ENCODE measurements at regions not wholly inside any gene's neighbourhood (a gene's known extent, or its start where the extent isn't known, plus 50 kb on each side); places are given as distances from the start of the nearest gene placed in this dataset.

GRCh38 chr4:148757171-148757570 lies 315.0 kb upstream of the NR3C2 start:
- intact Hi-C loops (cut with DNase I, micrococcal nuclease) = no loop called here
- no peaks in the 10 kb centered on the region for H3K9me3 ChIP-seq
- no peaks in the 10 kb centered on the region for H3K36me3 ChIP-seq (ENCODE audit: low read depth)
- ATAC-seq = no peak
- no peak overlapping the region for H3K4me3 ChIP-seq
- no peaks in the 10 kb centered on the region for H3K4me1 ChIP-seq (ENCODE audit: low read depth)
- TF ChIP-seq CTCF (IDR thresholded peaks at IDR 0.05) = no peak
- DNase-seq = no peak

GRCh38 chr4:148749403-148749802 lies 307.2 kb upstream of the NR3C2 start:
- Histone ChIP-seq H3K4me1 (ENCODE audit: low read depth) (no peaks in the 10 kb centered on the region), H3K9me3 (no peaks in the 10 kb centered on the region), H3K36me3 (ENCODE audit: low read depth) (no peaks in the 10 kb centered on the region), H3K4me3 (no peak overlapping the region)
- intact Hi-C loops (cut with DNase I, micrococcal nuclease) = no loop called here
- ATAC-seq (no peak), DNase-seq (no peak)
- no peak for TF ChIP-seq CTCF (IDR thresholded peaks at IDR 0.05)

- no peaks in the 10 kb centered on the region for H3K36me3 ChIP-seq (ENCODE audit: low read depth)
- DNase-seq (no peak), ATAC-seq (no peak)
- H3K4me1 ChIP-seq (ENCODE audit: low read depth) = no peaks in the 10 kb centered on the region
- intact Hi-C loops (cut with DNase I, micrococcal nuclease) = no loop called here
- no peak overlapping the region for H3K4me3 ChIP-seq
- TF ChIP-seq CTCF (IDR thresholded peaks at IDR 0.05) = no peak
- H3K9me3 ChIP-seq = no peaks in the 10 kb centered on the region
Observed at GRCh38 chr4:148747721-148748268, 305.6 kb upstream of the NR3C2 start.

GRCh38 chr4:148740701-148741100 lies 298.5 kb upstream of the NR3C2 start:
- no peak for TF ChIP-seq CTCF (IDR thresholded peaks at IDR 0.05)
- ATAC-seq = peak; percentile 73

GRCh38 chr4:148737061-148737770 lies 295.0 kb upstream of the NR3C2 start:
- intact Hi-C loops (cut with DNase I, micrococcal nuclease) = no loop called here
- no peak for DNase-seq

More at GRCh38 chr4:148740701-148741100, 298.5 kb upstream of the NR3C2 start:
- Histone ChIP-seq H3K9me3 (no peaks in the 10 kb centered on the region), H3K36me3 (ENCODE audit: low read depth) (no peaks in the 10 kb centered on the region), H3K4me3 (no peak overlapping the region), H3K4me1 (ENCODE audit: low read depth) (no peaks in the 10 kb centered on the region)
- DNase-seq = peak in 1 of 3 donors; percentile 25
- intact Hi-C loops (cut with DNase I, micrococcal nuclease) = no loop called here

More at GRCh38 chr4:148737061-148737770, 295.0 kb upstream of the NR3C2 start:
- no peak for TF ChIP-seq CTCF (IDR thresholded peaks at IDR 0.05)
- no peaks in the 10 kb centered on the region for H3K36me3 ChIP-seq (ENCODE audit: low read depth)
- no peaks in the 10 kb centered on the region for H3K4me1 ChIP-seq (ENCODE audit: low read depth)
- ATAC-seq = no peak
- H3K9me3 ChIP-seq = no peaks in the 10 kb centered on the region
- no peak overlapping the region for H3K4me3 ChIP-seq

All from mucosa of descending colon (tissue), 3 donors.